ENCODE measurements at regions not wholly inside any gene's neighbourhood (a gene's known extent, or its start where the extent isn't known, plus 50 kb on each side); places are given as distances from the start of the nearest gene placed in this dataset.

GRCh38 chr9:11713077-11713476 is 980.1 kb upstream of the TYRP1 start:
- H3K27me3 Mint-ChIP-seq: no peaks in the 10 kb centered on the region
- peaks cover 2% of the 10 kb centered on the region for H3K36me3 Mint-ChIP-seq
- no peak overlapping the region for H3K27ac Mint-ChIP-seq
- H3K4me1 Mint-ChIP-seq: no peaks in the 10 kb centered on the region
- H3K9me3 Mint-ChIP-seq: peaks cover 3 to 5% (median 5%) of the 10 kb centered on the region in 3 donors
- H3K4me3 Mint-ChIP-seq: no peak overlapping the region

- Mint-ChIP-seq H3K27me3 (no peaks in the 10 kb centered on the region), H3K27ac (no peak overlapping the region), H3K4me3 (no peak overlapping the region)
Measured at GRCh38 chr9:11722957-11723356, 970.2 kb upstream of the TYRP1 start.

GRCh38 chr9:11726659-11727058 is 966.5 kb upstream of the TYRP1 start:
- no peaks in the 10 kb centered on the region for H3K36me3 Mint-ChIP-seq
- no peak overlapping the region for H3K4me3 Mint-ChIP-seq
- H3K27ac Mint-ChIP-seq: no peak overlapping the region
- H3K9me3 Mint-ChIP-seq: peaks cover 5 to 11% (median 5%) of the 10 kb centered on the region in 3 donors
- H3K27me3 Mint-ChIP-seq: no peaks in the 10 kb centered on the region
- no peaks in the 10 kb centered on the region for H3K4me1 Mint-ChIP-seq

More at GRCh38 chr9:11722957-11723356, 970.2 kb upstream of the TYRP1 start:
- Mint-ChIP-seq H3K4me1 (no peaks in the 10 kb centered on the region), H3K36me3 (no peaks in the 10 kb centered on the region), H3K9me3 (peaks cover 5 to 8% (median 7%) of the 10 kb centered on the region in 3 donors)

GRCh38 chr9:11735391-11735790 is 957.8 kb upstream of the TYRP1 start:
- Mint-ChIP-seq H3K27me3 (no peaks in the 10 kb centered on the region), H3K4me1 (no peaks in the 10 kb centered on the region), H3K27ac (no peak overlapping the region), H3K36me3 (no peaks in the 10 kb centered on the region), H3K9me3 (peaks cover 2 to 22% (median 2%) of the 10 kb centered on the region in 3 donors), H3K4me3 (no peak overlapping the region)

GRCh38 chr9:11742471-11742870 is 950.7 kb upstream of the TYRP1 start:
- Mint-ChIP-seq H3K27me3 (no peaks in the 10 kb centered on the region), H3K36me3 (no peaks in the 10 kb centered on the region), H3K9me3 (peaks cover 0 to 18% (median 2%) of the 10 kb centered on the region in 3 donors), H3K4me3 (no peak overlapping the region), H3K4me1 (no peaks in the 10 kb centered on the region), H3K27ac (no peak overlapping the region)

- H3K4me3 Mint-ChIP-seq: no peak overlapping the region
- no peaks in the 10 kb centered on the region for H3K27me3 Mint-ChIP-seq
- no peak overlapping the region for H3K27ac Mint-ChIP-seq
- H3K36me3 Mint-ChIP-seq: no peaks in the 10 kb centered on the region
- no peaks in the 10 kb centered on the region for H3K4me1 Mint-ChIP-seq
- H3K9me3 Mint-ChIP-seq: peaks cover 2 to 18% (median 2%) of the 10 kb centered on the region in 3 donors
Measured at GRCh38 chr9:11743356-11743755, 949.8 kb upstream of the TYRP1 start.

- peaks cover 0 to 15% (median 4%) of the 10 kb centered on the region in 3 donors for H3K9me3 Mint-ChIP-seq
- no peaks in the 10 kb centered on the region for H3K4me1 Mint-ChIP-seq
- H3K36me3 Mint-ChIP-seq: no peaks in the 10 kb centered on the region
- no peak overlapping the region for H3K4me3 Mint-ChIP-seq
- H3K27me3 Mint-ChIP-seq: no peaks in the 10 kb centered on the region
- H3K27ac Mint-ChIP-seq: no peak overlapping the region
Measured at GRCh38 chr9:11749396-11749795, 943.8 kb upstream of the TYRP1 start.

- no peaks in the 10 kb centered on the region for H3K4me1 Mint-ChIP-seq
- no peak overlapping the region for H3K4me3 Mint-ChIP-seq
- peaks cover 0 to 11% (median 3%) of the 10 kb centered on the region in 3 donors for H3K9me3 Mint-ChIP-seq
- H3K27ac Mint-ChIP-seq: no peak overlapping the region
- H3K27me3 Mint-ChIP-seq: no peaks in the 10 kb centered on the region
- no peaks in the 10 kb centered on the region for H3K36me3 Mint-ChIP-seq
Measured at GRCh38 chr9:11755951-11756350, 937.2 kb upstream of the TYRP1 start.

- no peaks in the 10 kb centered on the region for H3K36me3 Mint-ChIP-seq
Measured at GRCh38 chr9:11757408-11757807, 935.8 kb upstream of the TYRP1 start.

GRCh38 chr9:11758016-11758415 is 935.2 kb upstream of the TYRP1 start:
- Mint-ChIP-seq H3K4me1 (no peaks in the 10 kb centered on the region), H3K27ac (no peak overlapping the region), H3K4me3 (no peak overlapping the region), H3K9me3 (peaks cover 0 to 4% (median 1%) of the 10 kb centered on the region in 3 donors), H3K36me3 (no peaks in the 10 kb centered on the region), H3K27me3 (no peaks in the 10 kb centered on the region)

More at GRCh38 chr9:11757408-11757807, 935.8 kb upstream of the TYRP1 start:
- Mint-ChIP-seq H3K4me3 (no peak overlapping the region), H3K9me3 (peaks cover 0 to 5% (median 4%) of the 10 kb centered on the region in 3 donors), H3K27me3 (no peaks in the 10 kb centered on the region), H3K4me1 (no peaks in the 10 kb centered on the region), H3K27ac (no peak overlapping the region)

GRCh38 chr9:11779971-11780370 is 913.2 kb upstream of the TYRP1 start:
- H3K9me3 Mint-ChIP-seq: peaks cover 2 to 18% (median 5%) of the 10 kb centered on the region in 3 donors
- H3K4me3 Mint-ChIP-seq: no peak overlapping the region
- no peaks in the 10 kb centered on the region for H3K36me3 Mint-ChIP-seq
- H3K27me3 Mint-ChIP-seq: no peaks in the 10 kb centered on the region
- no peaks in the 10 kb centered on the region for H3K4me1 Mint-ChIP-seq
- no peak overlapping the region for H3K27ac Mint-ChIP-seq

- peaks cover 0 to 8% (median 1%) of the 10 kb centered on the region in 3 donors for H3K9me3 Mint-ChIP-seq
- no peak overlapping the region for H3K4me3 Mint-ChIP-seq
- no peaks in the 10 kb centered on the region for H3K27me3 Mint-ChIP-seq
- H3K4me1 Mint-ChIP-seq: no peaks in the 10 kb centered on the region
- no peaks in the 10 kb centered on the region for H3K36me3 Mint-ChIP-seq
- no peak overlapping the region for H3K27ac Mint-ChIP-seq
Measured at GRCh38 chr9:11792870-11793269, 900.3 kb upstream of the TYRP1 start.

GRCh38 chr9:11794984-11795383 is 898.2 kb upstream of the TYRP1 start:
- Mint-ChIP-seq H3K27ac (no peak overlapping the region), H3K4me1 (no peaks in the 10 kb centered on the region), H3K9me3 (peaks cover 0 to 14% (median 1%) of the 10 kb centered on the region in 3 donors), H3K36me3 (no peaks in the 10 kb centered on the region), H3K27me3 (no peaks in the 10 kb centered on the region), H3K4me3 (no peak overlapping the region)

- no peaks in the 10 kb centered on the region for H3K4me1 Mint-ChIP-seq
- no peaks in the 10 kb centered on the region for H3K36me3 Mint-ChIP-seq
- no peak overlapping the region for H3K4me3 Mint-ChIP-seq
- no peaks in the 10 kb centered on the region for H3K27me3 Mint-ChIP-seq
- peaks cover 7 to 13% (median 7%) of the 10 kb centered on the region in 3 donors for H3K9me3 Mint-ChIP-seq
- H3K27ac Mint-ChIP-seq: no peak overlapping the region
Measured at GRCh38 chr9:11805969-11806368, 887.2 kb upstream of the TYRP1 start.

- H3K4me1 Mint-ChIP-seq: no peaks in the 10 kb centered on the region
- no peaks in the 10 kb centered on the region for H3K27me3 Mint-ChIP-seq
- H3K36me3 Mint-ChIP-seq: no peaks in the 10 kb centered on the region
- peaks cover 2 to 3% (median 2%) of the 10 kb centered on the region in 3 donors for H3K9me3 Mint-ChIP-seq
- H3K27ac Mint-ChIP-seq: no peak overlapping the region
- H3K4me3 Mint-ChIP-seq: no peak overlapping the region
Measured at GRCh38 chr9:11821306-11821975, 871.7 kb upstream of the TYRP1 start.

- no peak overlapping the region for H3K27ac Mint-ChIP-seq
- H3K36me3 Mint-ChIP-seq: no peaks in the 10 kb centered on the region
- H3K4me1 Mint-ChIP-seq: no peaks in the 10 kb centered on the region
- H3K27me3 Mint-ChIP-seq: no peaks in the 10 kb centered on the region
- H3K4me3 Mint-ChIP-seq: no peak overlapping the region
- H3K9me3 Mint-ChIP-seq: peaks cover 2 to 8% (median 2%) of the 10 kb centered on the region in 3 donors
Measured at GRCh38 chr9:11828201-11828600, 865.0 kb upstream of the TYRP1 start.
